ENCODE measurements at regions not wholly inside any gene's neighbourhood (a gene's known extent, or its start where the extent isn't known, plus 50 kb on each side); places are given as distances from the start of the nearest gene placed in this dataset.

GRCh38 chr4:163702736-163703135, 208.2 kb downstream of the TMA16 start (continued):
- no peak for TF ChIP-seq NFYB (CRISPR knock-in tag; conservative IDR thresholded peaks at IDR 0.05; ENCODE audit: low read depth)
- TF ChIP-seq OVOL2 (CRISPR knock-in tag; IDR thresholded peaks at IDR 0.05; ENCODE audit: borderline replicate concordance): no peak
- no peak for TF ChIP-seq TCF7 (CRISPR knock-in tag; IDR thresholded peaks at IDR 0.05; ENCODE audit: low read depth)
- TF ChIP-seq STAT6 (CRISPR knock-in tag; conservative IDR thresholded peaks at IDR 0.05; ENCODE audit: low read depth): no peak
- TF ChIP-seq ZNF416 (CRISPR knock-in tag; IDR thresholded peaks at IDR 0.05): no peak

- no peaks in the 10 kb centered on the region for H3K9me3 Mint-ChIP-seq
- H3K36me3 Mint-ChIP-seq: no peaks in the 10 kb centered on the region
- ChIA-PET CTCF (no interaction called here), POLR2A (no interaction called here)
- ATAC-seq (no peak), DNase-seq (ENCODE audit: low spot score) (no peak)
- peaks cover 3% of the 10 kb centered on the region; the same call in 1 of the 2 replicates for H3K4me1 Mint-ChIP-seq
- no peaks in the 10 kb centered on the region for H3K27me3 Mint-ChIP-seq (ENCODE audit: low read depth)
- H3K27ac Mint-ChIP-seq: no peak overlapping the region
- no peak overlapping the region for H3K4me3 Mint-ChIP-seq
- TF ChIP-seq ATF3 (CRISPR knock-in tag; conservative IDR thresholded peaks at IDR 0.05) (no peak), USF2 (CRISPR knock-in tag; IDR thresholded peaks at IDR 0.05) (no peak), FOXP4 (CRISPR knock-in tag; IDR thresholded peaks at IDR 0.05) (no peak), RORB (CRISPR knock-in tag; IDR thresholded peaks at IDR 0.05) (no peak), CTCF (IDR thresholded peaks at IDR 0.05) (no peak), NR3C1 (CRISPR knock-in tag; conservative IDR thresholded peaks at IDR 0.05; ENCODE audit: low read depth) (no peak), AR (CRISPR knock-in tag; IDR thresholded peaks at IDR 0.05) (no peak), ZNF425 (CRISPR knock-in tag; conservative IDR thresholded peaks at IDR 0.05) (no peak), HMGA2 (CRISPR knock-in tag; IDR thresholded peaks at IDR 0.05) (no peak), IRF1 (CRISPR knock-in tag; IDR thresholded peaks at IDR 0.05) (no peak), E2F1 (CRISPR knock-in tag; IDR thresholded peaks at IDR 0.05) (no peak), FOXP1 (CRISPR knock-in tag; IDR thresholded peaks at IDR 0.05; ENCODE audit: borderline replicate concordance) (no peak), ZNF219 (CRISPR knock-in tag; IDR thresholded peaks at IDR 0.05; ENCODE audit: borderline replicate concordance) (no peak), ZSCAN18 (CRISPR knock-in tag; IDR thresholded peaks at IDR 0.05) (no peak)
Measured at GRCh38 chr4:163703251-163703650, 208.8 kb downstream of the TMA16 start.

Data from WTC11 (cell line).